Thyroid gland (tissue), 4 donors: ENCODE measurements at regions not wholly inside any gene's neighbourhood (a gene's known extent, or its start where the extent isn't known, plus 50 kb on each side); places are given as distances from the start of the nearest gene placed in this dataset.

Experiments used
- CTCF ChIP-seq, 6 experiments: fragments of 200-600 bp in 3 of 6; fragments of 450-650 bp in 3 of 6; sonication (generic) in 3 of 6; IDR thresholded peaks; one replicate each; pipeline ENCODE4 v1.5.1; 2016 to 2019; ENCODE audit warnings: antibody characterized with exemption in 6 of 6, mild to moderate bottlenecking in 2 of 6, inconsistent platforms in 1 of 6, moderate library complexity in 1 of 6
- POLR2A ChIP-seq, 2 donors: fragments of 450-650 bp; IDR thresholded peaks; one replicate each; pipeline ENCODE4 v1.6.1; 2017; ENCODE audit warnings: antibody characterized with exemption in 2 of 2, mild to moderate bottlenecking in 2 of 2, moderate library complexity in 1 of 2

- no peak for TF ChIP-seq POLR2A (IDR thresholded peaks at IDR 0.05)
- TF ChIP-seq CTCF (IDR thresholded peaks at IDR 0.05), result no peak
Observed at GRCh38 chr13:73718246-73718645, 416.0 kb downstream of the KLF12 start.
